Spleen (tissue), 11 donors: ENCODE measurements at regions not wholly inside any gene's neighbourhood (a gene's known extent, or its start where the extent isn't known, plus 50 kb on each side); places are given as distances from the start of the nearest gene placed in this dataset.

Experiments
- DNase-seq: peaks from one replicate; pipeline ENCODE4 v3.0.0-alpha.2; 2020
- H3K27ac ChIP-seq, 8 donors: fragments of 200-600 bp; sonication (generic) in 7 of 8; 1 replicate in 4 of 8; 2 replicates in 4 of 8; pipeline versions ENCODE4 v1.5.0 to v1.8.0; 2016 to 2021; ENCODE audit warnings: inconsistent platforms in 4 of 8, mild to moderate bottlenecking in 4 of 8, moderate library complexity in 1 of 8
- H3K27me3 ChIP-seq, 7 donors: fragments of 200-600 bp; sonication (generic) in 6 of 7; replicated peaks in 1 of 7; 1 replicate in 4 of 7; 2 replicates in 3 of 7; pipeline versions ENCODE4 v1.5.0 to v1.8.0; 2016 to 2021; ENCODE audit warnings: inconsistent platforms in 3 of 7, mild to moderate bottlenecking in 1 of 7
- H3K36me3 ChIP-seq, 6 donors: fragments of 200-600 bp; sonication (generic) in 5 of 6; 1 replicate in 4 of 6; 2 replicates in 2 of 6; pipeline versions ENCODE4 v1.5.0 to v1.8.0; 2016 to 2021; ENCODE audit warnings: inconsistent platforms in 2 of 6
- H3K4me1 ChIP-seq, 6 donors: fragments of 200-600 bp; sonication (generic) in 5 of 6; 1 replicate in 3 of 6; 2 replicates in 3 of 6; pipeline versions ENCODE4 v1.5.0 to v1.8.0; 2016 to 2021; ENCODE audit warnings: inconsistent platforms in 3 of 6
- H3K4me3 ChIP-seq, 8 donors: fragments of 200-600 bp; sonication (generic) in 7 of 8; 1 replicate in 4 of 8; 2 replicates in 4 of 8; pipeline versions ENCODE4 v1.5.0 to v1.8.0; 2016 to 2021; ENCODE audit warnings: inconsistent platforms in 4 of 8, mild to moderate bottlenecking in 4 of 8, moderate library complexity in 2 of 8
- H3K9me3 ChIP-seq, 8 donors: fragments of 200-600 bp; sonication (generic) in 7 of 8; 1 replicate in 4 of 8; 2 replicates in 4 of 8; pipeline versions ENCODE4 v1.5.0 to v1.8.0; 2016 to 2021; ENCODE audit warnings: inconsistent platforms in 4 of 8
- POLR2A ChIP-seq, 3 donors: fragments of 450-650 bp; IDR thresholded peaks; one replicate each; pipeline ENCODE4 v1.5.1; 2017; ENCODE audit warnings: antibody characterized with exemption in 3 of 3, mild to moderate bottlenecking in 1 of 3
- POLR2AphosphoS5 ChIP-seq, 3 donors: sonication (generic); formaldehyde crosslinking; IDR thresholded peaks; one replicate each; pipeline ENCODE4 v1.5.1; 2017; ENCODE audit warnings: antibody characterized with exemption in 3 of 3
- WGBS, 5 donors: extraction: QIAGEN DNeasy Blood & Tissue Kit in 3 of 5; methylation state at CpG; one replicate each; pipeline versions ENCODE4 v1.1.5 to v1.1.7; 2013 to 2018; 5-methylcytosine and 5-hydroxymethylcytosine counted together
- intact Hi-C: fragments of 100-400 bp; cut with DNase I; formaldehyde crosslinking; loops from one replicate; pipeline ENCODE4 v1.15.0; 2023; ENCODE audit warnings: low total_unique reads
- TF ChIP-seq, protein P1 (sequence below), 11 experiments: fragments of 200-600 bp in 7 of 11; fragments of 450-650 bp in 4 of 11; sonication (generic) in 4 of 11; IDR thresholded peaks in 8 of 11; conservative IDR thresholded peaks in 3 of 11; 1 replicate in 7 of 11; 2 replicates in 4 of 11; pipeline versions ENCODE4 v1.4.0 to v1.8.0; 2016 to 2021; ENCODE audit warnings: antibody characterized with exemption in 11 of 11, inconsistent platforms in 4 of 11, mild to moderate bottlenecking in 1 of 11
- donor health status: healthy with polysubstance abuse.
- donor health status: DM: no; HTN: no; CAD: no; lungs with moderate emphysema.
- donor health status: DM: no; HTN: no; CAD: no.
- donor health status: Bipolar disorder and iron deficiency.
- donor health status: healthy.
- donor health status: DM: no; HTN: no; CAD: no.
- donor health status: DM: yes; HTN: yes; CAD: no.

DNA sequence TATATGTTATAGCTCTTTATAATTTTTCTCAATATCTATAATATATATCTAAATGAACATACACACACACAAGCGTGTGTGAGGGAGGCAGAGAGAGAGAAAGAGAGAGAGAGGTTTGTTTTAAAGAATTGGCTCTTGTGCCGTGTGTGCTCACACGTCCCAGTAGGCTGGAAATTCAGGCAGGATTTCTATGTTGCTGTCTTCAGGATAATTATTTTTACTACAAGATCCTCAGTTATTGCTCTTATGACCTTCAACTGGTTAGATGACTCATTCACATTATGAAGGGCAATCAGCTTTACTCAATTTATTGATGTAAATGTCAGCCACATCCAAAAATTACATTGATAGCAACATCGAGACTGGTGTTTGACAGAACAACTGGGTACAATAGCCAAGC lies 1520.7 kb upstream of the PCDH7 start:
- WGBS, 5 donors, result 74 to 91% (median 82%) methylated on average over 4 of the region's 4 CpGs

DNA sequence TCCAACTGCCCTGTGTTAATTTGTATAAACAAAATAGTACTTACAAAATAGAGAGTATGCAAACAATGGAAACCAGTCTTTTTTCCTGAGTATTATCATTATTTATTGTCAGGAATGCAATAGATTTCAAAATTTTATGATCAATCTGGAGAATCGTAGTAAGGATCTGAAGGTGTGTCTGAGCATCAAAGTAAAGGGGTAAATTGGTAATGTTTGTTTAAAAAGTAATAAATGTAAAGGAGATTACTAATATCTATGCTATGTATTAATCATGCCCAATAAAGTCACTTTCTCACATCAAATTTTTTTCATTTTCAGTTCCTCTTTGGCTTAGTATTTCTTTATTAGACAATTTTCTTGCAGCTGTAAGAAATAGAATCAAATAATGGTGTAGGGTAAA lies 1507.1 kb upstream of the PCDH7 start:
- no peaks in the 10 kb centered on the region for H3K36me3 ChIP-seq
- no peak for DNase-seq
- intact Hi-C loops, result no loop called here

More for the DNA sequence above, 1520.7 kb upstream of the PCDH7 start:
- no peaks in the 10 kb centered on the region for H3K4me1 ChIP-seq
- H3K4me3 ChIP-seq, result no peak overlapping the region
- H3K9me3 ChIP-seq, result peaks cover 0 to 6% (median 0%) of the 10 kb centered on the region in 8 donors
- H3K27me3 ChIP-seq, result no peaks in the 10 kb centered on the region
- H3K36me3 ChIP-seq, result no peaks in the 10 kb centered on the region
- intact Hi-C loops, result no loop called here
- TF ChIP-seq POLR2AphosphoS5 (IDR thresholded peaks at IDR 0.05), result no peak
- TF ChIP-seq, protein P1, sequence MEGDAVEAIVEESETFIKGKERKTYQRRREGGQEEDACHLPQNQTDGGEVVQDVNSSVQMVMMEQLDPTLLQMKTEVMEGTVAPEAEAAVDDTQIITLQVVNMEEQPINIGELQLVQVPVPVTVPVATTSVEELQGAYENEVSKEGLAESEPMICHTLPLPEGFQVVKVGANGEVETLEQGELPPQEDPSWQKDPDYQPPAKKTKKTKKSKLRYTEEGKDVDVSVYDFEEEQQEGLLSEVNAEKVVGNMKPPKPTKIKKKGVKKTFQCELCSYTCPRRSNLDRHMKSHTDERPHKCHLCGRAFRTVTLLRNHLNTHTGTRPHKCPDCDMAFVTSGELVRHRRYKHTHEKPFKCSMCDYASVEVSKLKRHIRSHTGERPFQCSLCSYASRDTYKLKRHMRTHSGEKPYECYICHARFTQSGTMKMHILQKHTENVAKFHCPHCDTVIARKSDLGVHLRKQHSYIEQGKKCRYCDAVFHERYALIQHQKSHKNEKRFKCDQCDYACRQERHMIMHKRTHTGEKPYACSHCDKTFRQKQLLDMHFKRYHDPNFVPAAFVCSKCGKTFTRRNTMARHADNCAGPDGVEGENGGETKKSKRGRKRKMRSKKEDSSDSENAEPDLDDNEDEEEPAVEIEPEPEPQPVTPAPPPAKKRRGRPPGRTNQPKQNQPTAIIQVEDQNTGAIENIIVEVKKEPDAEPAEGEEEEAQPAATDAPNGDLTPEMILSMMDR (IDR thresholded peaks at IDR 0.05 in 8 of 11, conservative IDR thresholded peaks at IDR 0.05 in 3 of 11), result no peak
- no peak for TF ChIP-seq POLR2A (IDR thresholded peaks at IDR 0.05)
- H3K27ac ChIP-seq, result no peak overlapping the region
- no peak for DNase-seq

DNA sequence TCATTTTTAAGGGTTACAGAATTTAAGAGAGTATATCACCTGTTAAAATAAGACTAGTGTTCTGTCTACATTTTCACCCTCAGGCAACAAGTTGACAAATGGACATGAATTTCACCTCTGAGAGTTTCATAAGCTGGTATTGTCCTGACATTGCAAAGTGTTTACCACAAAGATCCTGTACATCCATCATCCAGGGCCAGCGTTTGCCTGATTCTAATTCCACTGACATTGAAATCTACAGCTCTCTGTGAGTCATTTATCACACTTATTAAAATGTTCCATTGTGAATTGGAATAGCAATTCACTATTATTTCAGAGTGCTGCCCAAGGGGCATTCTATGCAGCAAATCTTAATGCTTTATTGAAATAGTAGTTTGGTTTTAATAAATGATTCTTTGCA lies 1499.4 kb upstream of the PCDH7 start:
- Histone ChIP-seq H3K36me3 (no peaks in the 10 kb centered on the region), H3K27ac (no peak overlapping the region), H3K4me1 (no peaks in the 10 kb centered on the region), H3K27me3 (no peaks in the 10 kb centered on the region), H3K9me3 (peaks cover 0 to 10% (median 2%) of the 10 kb centered on the region in 8 donors), H3K4me3 (no peak overlapping the region)
- no peak for TF ChIP-seq POLR2A (IDR thresholded peaks at IDR 0.05)
- TF ChIP-seq, protein P1 (IDR thresholded peaks at IDR 0.05 in 8 of 11, conservative IDR thresholded peaks at IDR 0.05 in 3 of 11), result no peak
- no peak for TF ChIP-seq POLR2AphosphoS5 (IDR thresholded peaks at IDR 0.05)
- intact Hi-C loops, result no loop called here
- no peak for DNase-seq
- 13 to 27% (median 20%) methylated on average over 1 of the region's 1 CpG for WGBS, 5 donors

More for the DNA sequence above, 1507.1 kb upstream of the PCDH7 start:
- Histone ChIP-seq H3K4me3 (no peak overlapping the region), H3K9me3 (peaks cover 0 to 7% (median 0%) of the 10 kb centered on the region in 8 donors), H3K27me3 (no peaks in the 10 kb centered on the region), H3K27ac (no peak overlapping the region), H3K4me1 (no peaks in the 10 kb centered on the region)
- WGBS, 5 donors, result 74 to 89% (median 78%) methylated on average over 1 of the region's 1 CpG
- no peak for TF ChIP-seq POLR2AphosphoS5 (IDR thresholded peaks at IDR 0.05)
- TF ChIP-seq POLR2A (IDR thresholded peaks at IDR 0.05), result no peak
- TF ChIP-seq, protein P1 (IDR thresholded peaks at IDR 0.05 in 8 of 11, conservative IDR thresholded peaks at IDR 0.05 in 3 of 11), result no peak

DNA sequence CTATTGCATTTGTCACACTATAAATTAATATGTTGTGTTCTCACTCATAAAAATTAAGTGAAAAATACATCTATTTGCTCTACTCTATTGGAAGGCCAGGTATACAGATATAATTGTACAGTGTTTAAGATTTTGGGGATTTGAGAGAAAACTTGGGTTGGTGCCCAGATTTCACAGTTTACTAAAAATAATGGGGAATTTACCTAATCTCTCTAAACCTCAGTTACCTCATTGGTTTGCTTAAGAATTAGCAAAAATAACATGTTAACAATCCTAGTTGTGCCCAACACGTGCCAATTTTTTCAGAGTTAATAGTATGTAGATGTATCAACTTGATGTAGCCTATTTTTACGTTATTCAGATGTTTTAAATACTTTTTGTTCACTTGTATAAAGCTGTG lies 1495.3 kb upstream of the PCDH7 start:
- TF ChIP-seq POLR2AphosphoS5 (IDR thresholded peaks at IDR 0.05) (no peak), POLR2A (IDR thresholded peaks at IDR 0.05) (no peak)
- TF ChIP-seq, protein P1 (IDR thresholded peaks at IDR 0.05 in 8 of 11, conservative IDR thresholded peaks at IDR 0.05 in 3 of 11), result no peak
- no peak for DNase-seq
- Histone ChIP-seq H3K27ac (no peak overlapping the region), H3K36me3 (no peaks in the 10 kb centered on the region), H3K4me1 (no peaks in the 10 kb centered on the region), H3K9me3 (peaks cover 0 to 8% (median 0%) of the 10 kb centered on the region in 8 donors), H3K4me3 (no peak overlapping the region), H3K27me3 (no peaks in the 10 kb centered on the region)
- intact Hi-C loops, result no loop called here
- WGBS, 5 donors, result 53 to 70% (median 57%) methylated on average over 2 of the region's 2 CpGs
